Fibroblast of skin of back (primary cell): ENCODE measurements at regions not wholly inside any gene's neighbourhood (a gene's known extent, or its start where the extent isn't known, plus 50 kb on each side); places are given as distances from the start of the nearest gene placed in this dataset.
"Not testable (repeated sequence)": the region's sequence is repeated elsewhere in the genome, so short reads cannot be mapped to it uniquely, and the experiment has no call there.

Source experiments
- DNase-seq: peaks from one replicate; pipeline ENCODE4 v3.0.0-alpha.2; 2013

DNA sequence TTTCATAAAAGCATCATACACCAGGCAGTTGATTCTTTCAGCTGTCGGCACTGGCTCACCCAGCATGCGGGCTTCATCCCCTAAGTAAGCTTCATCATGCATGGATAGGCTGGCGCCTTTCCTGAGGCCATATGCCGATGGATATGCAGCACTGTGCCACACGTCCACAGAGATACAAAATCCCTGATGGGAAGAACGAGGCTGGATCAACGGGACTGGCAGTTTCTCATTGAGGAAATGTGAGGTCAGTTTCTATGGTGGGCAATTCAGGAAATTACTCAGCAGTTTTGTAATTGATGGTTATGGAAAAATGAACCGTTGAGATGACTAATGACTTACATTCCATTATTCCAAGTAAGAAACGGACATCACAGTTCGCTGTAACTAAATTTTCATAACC, 453.8 kb downstream of the TMEM121 start:
- no peak for DNase-seq

DNA sequence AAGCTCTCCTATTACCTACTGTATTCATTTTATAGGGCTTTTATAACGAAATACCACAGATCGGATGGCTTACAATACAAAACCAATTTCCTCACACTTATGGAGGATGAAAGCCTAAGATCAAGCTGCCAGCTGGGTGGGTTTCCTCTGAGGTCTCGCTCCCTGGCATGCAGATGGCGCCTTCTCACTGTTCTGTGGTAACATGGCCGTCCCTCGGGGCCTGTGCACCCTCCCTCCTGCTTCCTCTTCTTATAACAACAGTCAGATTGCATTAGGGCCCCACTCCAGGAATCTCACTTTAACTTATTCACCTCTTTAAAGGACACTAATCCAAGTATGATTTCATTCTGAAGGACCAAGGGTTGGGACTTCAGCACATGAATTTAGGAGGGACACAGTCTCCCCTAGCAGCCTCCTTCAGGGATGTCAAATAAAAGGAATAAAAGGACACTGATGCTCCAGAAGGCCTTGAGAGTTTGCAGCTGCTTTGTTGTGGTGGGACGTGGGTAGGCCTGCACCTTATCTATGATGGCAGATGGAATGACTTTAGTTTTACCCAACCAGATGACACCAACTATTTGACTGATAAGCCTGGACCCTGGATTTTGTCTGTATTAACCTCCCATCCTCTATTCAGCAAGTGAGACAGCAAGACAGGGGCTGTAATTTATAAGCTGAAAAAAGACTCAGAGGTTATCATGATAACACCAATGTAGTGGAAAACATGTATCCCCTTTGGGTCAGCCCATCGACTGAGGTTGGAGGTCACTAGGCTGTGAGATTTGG, 455.3 kb downstream of the TMEM121 start:
- DNase-seq, result not testable (repeated sequence)

DNA sequence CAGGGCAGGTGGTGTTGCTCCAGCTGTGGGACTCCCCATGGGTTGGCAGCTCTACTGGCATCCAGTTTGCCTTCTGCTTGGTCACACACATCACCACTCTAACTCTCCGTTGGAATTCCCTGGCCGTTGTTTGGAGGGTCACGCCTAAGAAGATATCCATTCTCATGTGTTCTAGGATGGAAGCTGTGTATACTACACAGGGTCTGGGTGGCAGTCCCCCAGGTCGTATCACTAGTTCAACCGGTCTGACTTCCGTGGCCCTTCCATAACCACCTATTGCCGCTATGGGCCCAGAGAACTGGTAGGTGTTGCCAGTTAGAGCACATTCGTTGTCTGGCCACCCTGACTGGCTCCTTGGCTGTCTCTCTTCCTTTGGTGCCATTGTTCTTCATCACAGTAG, 456.3 kb downstream of the TMEM121 start:
- no peak for DNase-seq

DNA sequence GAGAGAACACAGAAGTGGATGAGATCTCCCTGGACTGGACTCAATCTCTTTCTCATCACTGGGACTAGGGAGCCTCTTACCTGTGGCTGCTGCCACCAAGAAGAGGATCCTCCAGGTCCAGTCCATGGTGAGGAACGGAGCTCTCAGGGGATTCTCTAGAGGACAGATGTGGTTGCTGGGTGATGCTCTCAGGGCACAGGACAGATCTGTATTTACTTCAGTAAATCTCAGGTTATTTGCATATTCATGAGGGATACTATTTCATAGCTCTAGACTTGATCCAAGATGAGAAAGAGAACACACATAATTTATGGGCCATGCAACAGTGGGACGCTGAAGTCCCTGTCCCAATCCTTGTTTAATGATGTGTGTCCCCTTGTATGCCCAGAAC, 460.5 kb downstream of the TMEM121 start:
- no peak for DNase-seq

DNA sequence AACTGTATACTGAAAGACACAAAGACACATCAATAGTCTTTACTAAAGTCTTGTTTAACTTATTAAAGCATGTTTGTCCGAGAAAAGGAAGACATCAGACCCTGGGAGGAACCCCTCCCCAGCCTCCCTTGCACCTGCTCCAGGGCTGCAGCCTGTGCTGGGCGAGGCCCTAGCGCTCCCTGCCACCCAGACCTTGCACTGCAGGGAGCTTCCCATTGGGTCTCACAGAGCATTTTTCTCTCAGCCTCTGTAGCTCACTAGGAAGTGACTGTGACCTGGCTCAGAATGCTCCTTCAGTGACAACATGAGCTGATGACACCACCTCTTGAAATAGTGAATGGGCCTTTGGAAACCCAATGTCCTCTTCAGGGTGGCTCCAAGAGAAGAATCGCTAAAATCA, 461.2 kb downstream of the TMEM121 start:
- DNase-seq, result no peak

DNA sequence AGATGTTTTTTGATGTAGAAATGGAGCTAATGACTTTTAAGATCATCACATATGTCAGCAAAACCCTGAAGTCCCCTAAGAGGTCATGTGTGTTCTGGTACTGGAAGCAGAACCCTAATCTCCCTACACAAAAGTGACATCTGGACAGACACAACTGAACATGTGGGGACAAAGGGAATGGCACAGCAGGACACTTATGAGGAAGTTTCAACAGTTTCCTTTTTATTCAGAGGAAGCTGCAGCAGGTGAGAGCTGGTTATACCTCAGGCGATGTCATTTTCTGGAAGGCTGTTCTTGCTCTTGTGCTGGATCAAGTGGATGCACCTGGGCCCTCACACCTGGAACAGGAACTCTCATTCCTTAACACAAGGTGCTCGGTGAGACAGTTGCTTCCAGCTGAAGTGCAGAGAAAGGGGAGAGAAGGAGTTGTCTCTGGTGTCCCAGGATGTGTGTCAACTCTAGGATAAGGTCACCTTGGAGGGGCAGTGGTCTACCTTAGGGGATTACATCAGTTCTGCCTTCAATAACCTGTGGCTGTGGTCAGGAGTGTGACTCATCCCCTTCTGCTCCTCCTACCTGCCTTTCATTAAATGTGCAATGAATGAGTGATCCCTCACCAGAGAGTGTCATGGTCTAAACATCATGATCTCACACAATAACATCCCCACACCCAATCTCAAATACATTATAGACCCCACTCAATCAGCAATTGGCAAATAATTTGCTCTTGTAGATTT, 463.4 kb downstream of the TMEM121 start:
- DNase-seq, result no peak

DNA sequence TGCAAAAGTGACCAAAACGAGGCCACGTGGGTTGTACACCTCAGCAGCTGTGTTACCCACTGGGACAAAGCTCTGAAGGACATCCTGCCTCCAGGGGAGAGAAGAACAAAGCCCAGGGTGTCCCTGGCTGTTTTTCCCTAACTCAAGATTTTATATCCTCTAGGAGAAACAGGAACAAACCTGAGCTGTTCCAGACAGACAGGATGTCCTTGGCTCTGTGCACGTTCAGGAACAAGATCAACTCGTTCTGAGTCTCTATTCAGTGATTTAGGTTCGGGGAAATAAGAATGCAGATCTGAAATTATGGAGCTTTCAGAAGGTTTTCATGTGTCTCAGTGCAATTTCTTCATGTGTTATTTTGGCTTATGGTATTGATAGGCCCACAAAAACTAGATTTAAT, 465.3 kb downstream of the TMEM121 start:
- DNase-seq, result not testable (repeated sequence)

DNA sequence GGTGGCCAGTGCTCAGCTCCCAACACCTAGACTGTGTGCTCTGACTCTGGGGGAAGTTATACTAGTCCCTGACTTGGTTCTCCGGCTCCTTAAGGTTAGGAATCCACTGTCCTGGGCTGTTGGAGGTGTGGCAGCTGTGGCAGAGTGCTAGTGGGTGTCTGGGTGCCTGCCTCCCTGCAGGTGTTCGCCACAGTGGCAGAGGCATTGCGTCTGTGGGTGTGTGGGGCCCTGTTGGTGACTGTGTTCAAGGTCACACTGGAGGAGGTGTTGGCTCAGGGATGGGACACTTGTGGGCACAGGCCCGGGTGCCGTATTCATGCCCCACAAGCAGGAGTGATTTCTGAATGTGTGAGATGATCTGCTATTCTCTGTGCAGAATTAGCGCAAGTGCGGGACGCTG, 467.4 kb downstream of the TMEM121 start:
- DNase-seq, result no peak

DNA sequence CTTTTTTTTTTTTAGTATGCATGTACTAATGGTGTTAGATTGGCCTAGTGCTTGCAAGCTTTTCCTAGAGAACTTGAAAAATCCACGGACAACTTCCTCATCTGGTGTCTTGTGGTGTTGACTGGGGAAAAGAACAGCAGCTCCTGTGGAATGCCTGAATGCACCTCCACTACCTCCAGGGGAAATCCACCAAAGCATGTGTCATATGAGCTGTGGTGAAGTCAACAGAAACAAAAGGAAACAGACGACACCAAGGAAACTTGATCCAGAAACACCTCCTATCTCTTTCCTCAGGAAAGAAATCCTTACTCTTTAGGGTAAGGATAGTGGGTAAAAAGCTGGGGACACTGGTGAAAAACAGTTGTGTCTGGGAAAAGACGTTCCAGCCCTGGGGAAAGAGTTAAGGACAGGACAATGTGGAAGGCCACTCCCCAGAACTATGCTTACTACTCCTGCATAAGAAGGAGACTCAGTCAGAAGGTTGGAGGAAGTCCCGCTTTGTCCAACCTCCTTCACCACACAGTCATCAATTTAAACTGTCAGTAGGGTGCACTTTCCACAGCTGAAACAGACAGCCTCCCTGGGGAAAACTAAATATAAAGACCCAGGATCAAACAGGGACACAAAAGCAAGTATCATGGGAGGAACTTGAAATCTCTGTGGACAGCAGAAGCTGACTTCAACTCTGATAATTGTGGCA, 468.8 kb downstream of the TMEM121 start:
- not testable (repeated sequence) for DNase-seq

DNA sequence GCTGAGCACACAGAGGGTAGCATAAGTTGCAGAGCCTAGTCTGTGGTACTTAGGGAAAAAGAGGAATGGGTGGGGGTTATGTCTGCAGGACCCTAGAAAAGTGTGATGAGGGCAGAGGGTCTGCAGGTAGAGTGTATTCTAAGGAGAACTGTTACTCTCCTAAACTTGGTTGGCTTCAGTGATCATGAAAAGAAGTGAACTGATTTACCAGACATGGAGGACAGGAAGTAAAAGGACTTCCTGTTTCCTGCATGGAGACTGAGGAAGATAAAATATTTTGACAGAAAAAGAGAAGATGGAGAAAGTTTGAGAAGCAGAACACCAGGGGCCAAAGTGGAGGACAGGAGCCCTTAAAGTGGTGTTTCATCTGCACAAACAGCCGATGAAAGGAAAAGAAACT, 472.2 kb downstream of the TMEM121 start:
- DNase-seq, result not testable (repeated sequence)

DNA sequence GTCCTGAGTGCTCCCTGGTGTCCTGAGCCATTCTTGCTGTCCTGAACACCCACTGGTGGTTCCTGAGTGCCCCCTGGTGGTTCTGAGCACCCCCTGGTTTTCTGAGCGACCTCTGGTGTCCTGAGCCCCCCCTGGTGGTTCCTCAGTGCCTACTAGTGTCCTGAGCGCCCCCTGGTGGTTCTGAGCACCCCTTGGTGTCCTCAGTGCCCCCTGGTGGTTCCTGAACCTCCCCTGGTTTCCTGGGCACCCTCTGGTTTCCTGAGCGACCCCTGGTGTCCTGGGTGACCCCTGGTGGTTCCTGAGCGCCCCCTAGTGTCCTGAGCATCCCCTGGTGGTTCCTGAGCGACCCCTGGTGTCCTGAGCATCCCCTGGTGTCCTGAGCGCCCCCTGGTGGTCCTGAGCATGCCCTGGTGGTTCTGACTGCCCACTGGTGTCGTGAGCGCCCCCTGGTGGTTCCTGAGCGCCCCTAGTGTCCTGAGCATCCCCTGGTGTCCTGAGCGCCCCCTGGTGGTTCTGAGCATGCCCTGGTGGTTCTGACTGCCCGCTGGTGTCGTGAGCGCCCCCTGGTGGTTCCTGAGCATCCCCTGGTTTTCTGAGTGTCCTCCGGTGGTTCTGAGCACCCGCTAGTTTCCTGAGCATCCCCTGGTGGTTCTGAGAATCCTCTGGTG, 473.1 kb downstream of the TMEM121 start:
- DNase-seq, result peak; percentile 14

DNA sequence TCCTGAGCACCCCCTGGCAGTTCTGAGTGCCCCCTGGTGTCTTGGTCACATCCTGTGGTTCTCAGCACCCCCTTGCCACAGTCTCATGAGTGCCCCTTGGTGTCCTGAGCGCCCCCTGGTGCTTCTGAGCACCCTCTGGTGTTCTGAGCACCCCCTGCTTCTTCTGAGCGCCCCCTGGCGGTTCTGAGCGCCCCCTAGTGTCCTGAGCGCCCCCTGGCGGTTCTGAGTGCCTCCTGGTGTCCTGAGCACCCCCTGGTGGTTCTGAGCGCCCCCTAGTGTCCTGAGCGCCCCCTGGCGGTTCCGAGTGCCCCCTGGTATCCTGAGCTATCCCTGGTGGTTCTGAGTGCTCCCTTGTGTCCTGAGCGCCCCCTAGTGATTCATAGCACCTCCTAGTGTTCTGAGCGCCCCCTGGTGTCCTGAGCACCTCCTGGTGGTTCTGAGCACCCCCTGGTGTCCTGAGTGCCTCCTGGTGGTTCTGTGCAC, 473.7 kb downstream of the TMEM121 start:
- DNase-seq, result not testable (repeated sequence)

DNA sequence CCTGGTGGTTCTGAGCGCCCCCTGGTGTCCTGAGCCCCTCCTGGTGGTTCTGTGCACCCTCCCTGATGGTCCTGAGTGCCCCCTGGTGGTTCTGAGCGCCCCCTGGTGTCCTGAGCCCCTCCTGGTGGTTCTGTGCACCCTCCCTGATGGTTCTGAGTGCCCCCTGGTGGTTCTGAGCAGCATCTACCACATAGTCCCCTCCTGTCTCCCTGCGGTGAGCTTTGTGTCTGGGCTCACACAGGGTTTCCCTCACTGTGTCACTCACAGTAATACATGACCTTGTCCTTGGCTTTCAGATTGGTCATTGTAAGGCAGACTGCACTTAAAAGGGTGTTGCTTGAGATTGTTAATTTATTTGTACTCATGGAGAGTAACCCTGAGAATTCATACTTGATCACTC, 474.9 kb downstream of the TMEM121 start:
- not testable (repeated sequence) for DNase-seq

DNA sequence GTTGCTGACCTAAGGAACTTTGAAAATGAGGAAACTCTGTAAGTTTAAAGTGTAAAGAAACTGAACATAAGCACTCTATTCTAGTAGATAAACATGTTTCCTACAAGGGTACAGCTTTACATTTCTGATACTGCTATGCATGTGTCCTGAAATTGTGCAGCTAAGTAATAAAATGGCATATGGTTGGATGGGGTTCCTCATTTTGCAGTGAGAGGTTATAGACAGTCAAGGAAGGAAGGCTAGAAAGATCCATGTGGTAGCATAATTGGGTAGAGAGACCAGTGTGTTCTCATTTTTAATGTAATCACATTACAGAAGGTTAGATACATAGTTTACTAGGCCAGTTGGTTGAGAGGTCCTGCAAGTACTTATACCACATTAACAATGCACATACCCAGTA, 477.0 kb downstream of the TMEM121 start:
- no peak for DNase-seq

DNA sequence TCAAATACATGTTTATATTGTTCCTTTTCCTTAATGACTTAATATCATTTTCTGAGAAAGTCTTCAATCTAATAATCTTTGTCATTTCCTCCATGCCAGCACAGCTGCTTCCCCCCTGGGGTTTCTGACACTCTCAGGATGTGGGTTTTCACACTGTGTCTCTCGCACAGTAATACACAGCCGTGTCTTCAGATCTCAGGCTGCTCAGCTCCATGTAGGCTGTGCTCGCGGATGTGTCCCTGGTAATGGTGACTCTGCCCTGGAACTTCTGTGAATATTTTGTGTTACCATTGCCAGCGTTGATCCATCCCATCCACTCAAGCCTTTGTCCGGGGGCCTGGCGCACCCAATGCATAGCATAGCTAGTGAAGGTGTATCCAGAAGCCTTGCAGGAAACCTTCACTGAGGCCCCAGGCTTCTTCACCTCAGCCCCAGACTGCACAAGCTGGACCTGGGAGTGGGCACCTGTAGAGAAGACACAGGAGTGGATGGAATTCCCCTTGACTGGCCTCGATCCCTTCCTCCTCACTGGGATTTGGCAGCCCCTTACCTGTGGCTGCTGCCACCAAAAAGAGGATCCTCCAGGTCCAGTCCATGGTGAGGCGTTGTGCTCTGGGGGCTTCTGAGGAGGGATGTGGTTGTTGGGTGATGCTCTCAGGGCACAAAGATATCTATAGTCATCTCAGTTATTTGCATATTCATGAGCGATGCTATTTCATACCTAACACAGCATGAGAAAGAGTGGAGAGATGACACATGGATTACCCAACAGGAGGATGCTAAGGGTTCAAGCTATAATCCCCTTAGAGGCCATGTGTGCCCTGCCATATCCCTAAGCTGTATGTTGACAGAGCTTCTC, 478.8 kb downstream of the TMEM121 start:
- DNase-seq, result not testable (repeated sequence)

DNA sequence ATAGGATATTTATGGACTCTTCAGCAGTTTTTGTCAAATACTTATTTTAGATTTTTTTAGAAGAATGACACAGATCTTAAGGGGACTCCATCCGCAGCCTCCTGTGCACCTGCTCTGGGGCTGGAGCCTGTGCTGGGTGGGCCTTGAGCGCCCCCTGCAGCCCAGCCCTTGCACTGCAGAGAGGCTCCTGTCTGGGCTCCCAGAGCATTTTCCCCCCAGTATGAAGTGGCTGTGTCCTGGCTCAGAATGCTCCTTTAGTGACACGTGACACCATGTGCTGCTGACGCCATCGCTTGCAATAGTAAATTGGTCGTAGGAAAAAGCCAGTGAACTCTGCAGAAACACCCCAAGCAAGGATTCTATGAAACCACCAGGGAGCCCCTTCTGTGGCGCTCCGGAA, 479.7 kb downstream of the TMEM121 start:
- DNase-seq, result not testable (repeated sequence)

DNA sequence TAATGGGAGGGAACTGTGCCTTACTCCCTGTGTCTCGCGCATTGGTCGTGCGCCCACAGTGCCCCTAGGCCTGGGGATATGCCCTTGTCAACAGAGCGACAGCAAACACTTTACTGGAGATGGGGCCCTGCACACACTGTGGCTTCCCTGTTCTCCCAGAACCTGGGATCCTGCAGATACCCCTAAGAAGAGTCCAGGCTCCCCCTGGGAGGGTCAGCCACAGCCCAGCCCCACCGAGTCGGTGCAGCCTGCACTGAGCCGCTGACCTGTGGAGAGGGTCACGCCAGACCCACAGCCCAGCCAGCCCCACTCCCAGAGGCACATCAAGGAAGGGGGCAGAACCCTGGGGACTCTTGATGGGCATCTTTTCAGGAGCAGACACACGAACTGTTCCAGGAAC, 480.3 kb downstream of the TMEM121 start:
- not testable (repeated sequence) for DNase-seq

DNA sequence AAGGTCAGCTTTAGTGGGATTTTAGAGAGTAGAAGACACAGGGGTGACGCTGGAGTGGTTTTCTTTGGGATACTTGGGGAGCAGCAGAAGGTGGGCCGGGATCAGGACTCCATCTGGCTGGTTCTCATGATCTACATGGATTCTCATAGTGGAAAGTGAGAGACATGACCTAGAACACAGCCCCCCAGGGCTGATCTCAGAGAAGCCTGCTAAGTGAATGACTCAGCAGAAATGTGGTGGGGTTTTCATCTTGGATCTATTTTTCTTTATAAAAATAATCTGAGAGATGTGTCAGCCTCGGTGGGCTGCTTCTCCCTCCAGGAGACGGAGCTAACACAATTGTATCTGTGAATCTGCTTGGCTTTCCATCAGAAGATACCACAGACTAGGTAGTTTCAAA, 484.4 kb downstream of the TMEM121 start:
- no peak for DNase-seq

DNA sequence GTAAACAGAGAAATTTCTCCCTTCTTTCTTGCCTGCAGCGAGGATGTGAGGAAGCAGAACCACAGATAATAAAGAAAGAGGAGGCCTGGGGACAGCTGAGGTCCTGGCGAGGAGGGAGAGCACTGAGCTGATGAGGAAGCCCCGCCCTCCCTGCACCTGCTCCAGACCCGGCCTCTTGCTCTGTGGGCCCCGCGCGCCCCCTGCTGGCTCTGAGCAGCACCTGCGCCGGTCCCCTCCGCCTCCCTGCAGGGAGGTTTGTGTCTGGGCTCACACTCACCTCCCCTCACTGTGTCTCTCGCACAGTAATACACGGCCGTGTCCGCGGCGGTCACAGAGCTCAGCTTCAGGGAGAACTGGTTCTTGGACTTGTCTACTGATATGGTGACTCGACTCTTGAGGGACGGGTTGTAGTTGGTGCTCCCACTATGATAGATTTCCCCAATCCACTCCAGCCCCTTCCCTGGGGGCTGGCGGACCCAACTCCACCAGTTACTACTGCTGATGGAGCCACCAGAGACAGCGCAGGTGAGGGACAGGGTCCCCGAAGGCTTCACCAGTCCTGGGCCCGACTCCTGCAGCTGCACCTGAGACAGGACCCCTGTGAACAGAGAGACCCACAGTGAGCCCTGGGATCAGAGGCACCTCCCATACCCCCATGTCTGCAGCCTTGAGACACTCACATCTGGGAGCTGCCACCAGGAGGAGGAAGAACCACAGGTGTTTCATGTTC, 485.4 kb downstream of the TMEM121 start:
- not testable (repeated sequence) for DNase-seq

DNA sequence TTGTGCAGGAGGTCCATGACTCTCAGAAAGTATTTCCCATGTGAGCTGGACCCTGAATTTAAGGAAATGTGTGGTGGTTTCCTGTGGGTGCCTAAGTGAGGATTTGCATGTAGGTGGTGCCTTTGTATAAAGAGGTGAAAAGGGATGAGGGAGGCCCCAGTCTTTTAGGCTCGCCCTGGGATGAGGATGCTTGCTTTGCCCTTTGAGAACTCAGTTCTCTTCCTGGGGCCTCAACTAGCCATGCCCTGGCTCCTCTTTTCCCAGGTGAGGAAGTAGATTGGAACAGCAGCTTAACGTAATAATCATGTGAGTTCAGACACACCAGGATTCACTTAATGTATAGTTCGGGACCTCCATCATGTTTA, 486.0 kb downstream of the TMEM121 start:
- not testable (repeated sequence) for DNase-seq

DNA sequence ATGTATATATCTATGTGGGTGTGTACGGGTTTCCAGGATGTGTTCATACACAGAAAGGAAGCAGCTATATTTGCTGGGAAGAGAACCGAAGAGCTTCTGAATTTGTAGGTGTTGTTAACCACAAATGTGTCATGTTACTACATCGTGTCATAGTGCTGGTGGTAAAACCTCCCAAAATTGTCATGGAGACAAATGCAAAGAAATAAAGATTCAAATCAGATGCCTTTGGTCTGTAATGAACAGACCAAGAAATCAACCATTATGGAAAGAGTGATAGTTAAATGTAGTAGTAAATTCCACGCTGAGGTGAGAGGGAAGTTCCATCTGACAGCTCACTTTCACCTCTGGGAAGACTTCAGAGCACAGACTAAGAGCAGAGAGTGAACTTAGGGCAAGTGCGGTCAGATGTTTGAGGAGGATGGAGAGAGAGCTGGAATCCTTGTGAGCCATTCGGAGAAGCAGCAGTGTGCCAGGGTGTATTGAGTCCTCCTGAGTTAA, 487.5 kb downstream of the TMEM121 start:
- no peak for DNase-seq
